Adrenal gland (tissue), 9 donors: ENCODE measurements at regions not wholly inside any gene's neighbourhood (a gene's known extent, or its start where the extent isn't known, plus 50 kb on each side); places are given as distances from the start of the nearest gene placed in this dataset.

Experiments used
- DNase-seq, 7 donors: peaks; one replicate each; pipeline ENCODE4 v3.0.0-alpha.2; 2019 to 2020
- H3K27ac ChIP-seq, 5 donors: fragments of 200-600 bp; sonication (generic) in 4 of 5; 1 replicate in 3 of 5; 2 replicates in 2 of 5; pipeline versions ENCODE4 v1.5.1 to v1.8.0; 2016 to 2020; ENCODE audit warnings: mild to moderate bottlenecking in 1 of 5
- H3K27me3 ChIP-seq: fragments of 200-600 bp; 2 replicates; pipeline ENCODE4 v1.8.0; 2021
- H3K36me3 ChIP-seq, 2 donors: fragments of 200-600 bp; replicated peaks in 1 of 2; 1 replicate in 1 of 2; 2 replicates in 1 of 2; pipeline versions ENCODE4 v1.5.1 to v1.8.0; 2018 to 2022
- H3K4me1 ChIP-seq, 2 donors: fragments of 200-600 bp; replicated peaks in 1 of 2; 1 replicate in 1 of 2; 2 replicates in 1 of 2; pipeline versions ENCODE4 v1.5.1 to v1.8.0; 2018 to 2021
- H3K4me3 ChIP-seq, 4 donors: fragments of 200-600 bp; sonication (generic) in 3 of 4; one replicate each; pipeline ENCODE4 v1.5.1; 2016 to 2018
- H3K9me3 ChIP-seq, 3 donors: fragments of 200-600 bp; sonication (generic) in 1 of 3; replicated peaks in 1 of 3; 1 replicate in 2 of 3; 2 replicates in 1 of 3; pipeline versions ENCODE4 v1.5.1 to v1.8.0; 2016 to 2021
- POLR2A ChIP-seq, 2 donors: fragments of 450-650 bp; IDR thresholded peaks; one replicate each; pipeline ENCODE4 v1.6.1; 2017; ENCODE audit warnings: antibody characterized with exemption in 2 of 2, mild to moderate bottlenecking in 2 of 2, moderate library complexity in 1 of 2
- WGBS, 4 donors: extraction: QIAGEN DNeasy Blood & Tissue Kit in 2 of 4; methylation state at CpG; one replicate each; pipeline versions ENCODE4 v1.1.5 to v1.1.7; 2013 to 2017; 5-methylcytosine and 5-hydroxymethylcytosine counted together
- intact Hi-C, 2 donors: fragments of 100-400 bp; cut with DNase I; formaldehyde crosslinking; loops; one replicate each; pipeline versions ENCODE4 v1.14.1 to v1.15.0; 2022 to 2023
- TF ChIP-seq, protein P1 (sequence below), 6 experiments: fragments of 450-650 bp in 4 of 6; fragments of 200-600 bp in 2 of 6; sonication (generic) in 1 of 6; IDR thresholded peaks; 1 replicate in 5 of 6; 2 replicates in 1 of 6; pipeline versions ENCODE4 v1.5.1 to v1.8.0; 2016 to 2021; ENCODE audit warnings: antibody characterized with exemption in 6 of 6, mild to moderate bottlenecking in 2 of 6, moderate library complexity in 1 of 6
- donor health status: healthy with polysubstance abuse.
- donor health status: Bipolar disorder and iron deficiency.
- donor health status: DM: yes; HTN: yes; CAD: no.
- donor health status: DM: no; HTN: no; CAD: no.
- donor health status: DM: no; HTN: no; CAD: no.

DNA sequence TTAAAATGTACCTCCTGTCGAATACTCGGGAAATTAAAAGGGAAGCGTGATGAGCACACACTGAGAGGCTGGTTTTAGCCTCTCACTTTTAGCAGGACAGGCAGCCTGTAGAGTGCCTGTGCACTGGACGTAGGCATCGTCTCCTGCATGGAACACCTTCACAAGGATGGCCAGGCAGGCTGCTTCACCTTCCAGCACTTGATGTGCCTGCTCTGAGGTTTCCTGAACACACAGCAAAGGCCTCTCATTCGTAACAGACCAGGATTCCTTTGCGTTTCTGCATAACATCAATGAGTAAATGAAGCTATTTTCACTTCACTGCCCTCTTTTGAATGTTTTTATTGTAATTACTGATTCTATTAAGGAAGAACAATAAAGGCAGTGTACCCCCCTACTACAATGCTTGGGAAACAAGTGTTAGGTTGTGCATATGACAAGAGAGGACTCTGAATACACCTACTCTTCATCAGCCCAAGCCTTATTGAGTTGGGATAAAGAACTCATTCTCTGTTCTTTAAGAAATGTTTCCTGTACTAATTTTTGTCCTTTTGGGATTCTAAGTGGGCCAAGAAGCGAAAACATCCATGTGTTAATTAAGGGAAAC is 1077.6 kb upstream of the FOXG1 start:
- 73 to 83% (median 81%) methylated on average over 8 of the region's 8 CpGs for WGBS, 4 donors
- Histone ChIP-seq H3K4me3 (no peak overlapping the region), H3K9me3 (no peaks in the 10 kb centered on the region), H3K27me3 (no peaks in the 10 kb centered on the region), H3K4me1 (no peaks in the 10 kb centered on the region), H3K27ac (no peak overlapping the region), H3K36me3 (no peaks in the 10 kb centered on the region)
- TF ChIP-seq POLR2A (IDR thresholded peaks at IDR 0.05): no peak
- TF ChIP-seq, protein P1, sequence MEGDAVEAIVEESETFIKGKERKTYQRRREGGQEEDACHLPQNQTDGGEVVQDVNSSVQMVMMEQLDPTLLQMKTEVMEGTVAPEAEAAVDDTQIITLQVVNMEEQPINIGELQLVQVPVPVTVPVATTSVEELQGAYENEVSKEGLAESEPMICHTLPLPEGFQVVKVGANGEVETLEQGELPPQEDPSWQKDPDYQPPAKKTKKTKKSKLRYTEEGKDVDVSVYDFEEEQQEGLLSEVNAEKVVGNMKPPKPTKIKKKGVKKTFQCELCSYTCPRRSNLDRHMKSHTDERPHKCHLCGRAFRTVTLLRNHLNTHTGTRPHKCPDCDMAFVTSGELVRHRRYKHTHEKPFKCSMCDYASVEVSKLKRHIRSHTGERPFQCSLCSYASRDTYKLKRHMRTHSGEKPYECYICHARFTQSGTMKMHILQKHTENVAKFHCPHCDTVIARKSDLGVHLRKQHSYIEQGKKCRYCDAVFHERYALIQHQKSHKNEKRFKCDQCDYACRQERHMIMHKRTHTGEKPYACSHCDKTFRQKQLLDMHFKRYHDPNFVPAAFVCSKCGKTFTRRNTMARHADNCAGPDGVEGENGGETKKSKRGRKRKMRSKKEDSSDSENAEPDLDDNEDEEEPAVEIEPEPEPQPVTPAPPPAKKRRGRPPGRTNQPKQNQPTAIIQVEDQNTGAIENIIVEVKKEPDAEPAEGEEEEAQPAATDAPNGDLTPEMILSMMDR (IDR thresholded peaks at IDR 0.05): no peak
- intact Hi-C loops: no loop called here
- DNase-seq: no peak

GRCh38 chr14:27712364-27712763 is 1054.2 kb upstream of the FOXG1 start:
- 72 to 83% (median 82%) methylated on average over 2 of the region's 2 CpGs for WGBS, 4 donors

GRCh38 chr14:27715561-27715960 is 1051.0 kb upstream of the FOXG1 start:
- no peaks in the 10 kb centered on the region for H3K27me3 ChIP-seq
- H3K36me3 ChIP-seq: no peaks in the 10 kb centered on the region
- H3K4me1 ChIP-seq: no peaks in the 10 kb centered on the region
- no peak overlapping the region for H3K27ac ChIP-seq
- peaks cover 0 to 3% (median 0%) of the 10 kb centered on the region in 3 donors for H3K9me3 ChIP-seq
- intact Hi-C loops: no loop called here
- TF ChIP-seq POLR2A (IDR thresholded peaks at IDR 0.05): no peak
- TF ChIP-seq, protein P1 (IDR thresholded peaks at IDR 0.05): no peak
- H3K4me3 ChIP-seq: no peak overlapping the region
- no peak for DNase-seq

More at GRCh38 chr14:27712364-27712763, 1054.2 kb upstream of the FOXG1 start:
- no peak for DNase-seq
- peaks cover 0 to 3% (median 0%) of the 10 kb centered on the region in 3 donors for H3K9me3 ChIP-seq
- H3K27ac ChIP-seq: no peak overlapping the region
- TF ChIP-seq, protein P1 (IDR thresholded peaks at IDR 0.05): no peak
- no peak for TF ChIP-seq POLR2A (IDR thresholded peaks at IDR 0.05)
- H3K27me3 ChIP-seq: no peaks in the 10 kb centered on the region
- no peaks in the 10 kb centered on the region for H3K36me3 ChIP-seq
- no peak overlapping the region for H3K4me3 ChIP-seq
- H3K4me1 ChIP-seq: no peaks in the 10 kb centered on the region
- intact Hi-C loops: no loop called here

GRCh38 chr14:27721760-27722159 is 1044.8 kb upstream of the FOXG1 start:
- no peak overlapping the region for H3K4me3 ChIP-seq
- TF ChIP-seq, protein P1 (IDR thresholded peaks at IDR 0.05): no peak
- TF ChIP-seq POLR2A (IDR thresholded peaks at IDR 0.05): no peak
- intact Hi-C loops: no loop called here
- H3K4me1 ChIP-seq: no peaks in the 10 kb centered on the region
- no peaks in the 10 kb centered on the region for H3K36me3 ChIP-seq
- no peaks in the 10 kb centered on the region for H3K9me3 ChIP-seq
- H3K27me3 ChIP-seq: no peaks in the 10 kb centered on the region
- H3K27ac ChIP-seq: no peak overlapping the region
- no peak for DNase-seq
